ENCODE measurements at regions not wholly inside any gene's neighbourhood (a gene's known extent, or its start where the extent isn't known, plus 50 kb on each side); places are given as distances from the start of the nearest gene placed in this dataset.

- no peak for DNase-seq
Observed at GRCh38 chr5:115372146-115372545, 75.7 kb upstream of the CCDC112 start.

GRCh38 chr5:115369430-115370144 is 73.1 kb upstream of the CCDC112 start:
- DNase-seq = no peak

- DNase-seq = no peak
Observed at GRCh38 chr5:115366223-115366622, 69.8 kb upstream of the CCDC112 start.

GRCh38 chr5:115363879-115364278 is 67.4 kb upstream of the CCDC112 start:
- DNase-seq = no peak

GRCh38 chr5:115360046-115360685 is 63.7 kb upstream of the CCDC112 start:
- no peak for DNase-seq

- no peak for DNase-seq
Observed at GRCh38 chr5:115355767-115356381, 59.4 kb upstream of the CCDC112 start.

DNA sequence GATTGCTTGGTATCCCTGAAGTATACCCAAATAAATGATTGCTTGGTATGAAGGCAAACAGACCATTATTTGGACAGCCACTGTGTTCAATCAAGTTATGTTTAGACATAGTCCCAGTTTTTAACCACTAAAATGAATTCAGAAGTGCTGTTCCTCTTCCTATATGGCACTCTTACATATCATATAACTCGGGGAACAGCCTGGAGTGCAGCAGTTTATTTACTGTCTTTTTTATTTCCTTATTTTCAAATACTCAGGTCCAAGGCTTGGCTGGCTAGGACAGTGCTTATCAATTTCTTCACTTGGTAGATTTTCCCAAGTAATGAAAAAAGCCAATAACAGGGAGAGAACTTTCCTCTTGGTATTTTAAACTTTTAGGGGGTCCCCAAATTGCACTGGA is 58.6 kb upstream of the CCDC112 start:
- DNase-seq = no peak

- DNase-seq = no peak
Observed at GRCh38 chr5:115354246-115354645, 57.8 kb upstream of the CCDC112 start.

DNA sequence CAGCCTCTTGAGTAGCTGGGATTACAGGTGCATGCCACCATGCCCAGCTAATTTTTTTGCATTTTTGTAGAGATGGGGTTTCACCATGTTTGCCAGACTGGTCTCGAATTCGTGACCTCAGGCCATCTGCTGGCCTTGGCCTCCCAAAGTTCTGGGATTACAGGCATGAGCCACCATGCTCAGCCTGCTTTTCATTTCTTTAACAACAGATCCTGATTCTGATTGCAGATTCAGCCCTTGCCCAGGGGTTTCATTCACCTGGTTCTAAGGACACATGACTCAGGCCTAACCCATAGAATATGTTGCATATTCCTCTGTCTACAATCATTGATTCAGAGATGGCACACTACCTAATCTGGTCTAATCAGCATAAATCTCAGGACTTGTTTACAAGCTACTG is 56.1 kb upstream of the CCDC112 start:
- no peak for DNase-seq

DNA sequence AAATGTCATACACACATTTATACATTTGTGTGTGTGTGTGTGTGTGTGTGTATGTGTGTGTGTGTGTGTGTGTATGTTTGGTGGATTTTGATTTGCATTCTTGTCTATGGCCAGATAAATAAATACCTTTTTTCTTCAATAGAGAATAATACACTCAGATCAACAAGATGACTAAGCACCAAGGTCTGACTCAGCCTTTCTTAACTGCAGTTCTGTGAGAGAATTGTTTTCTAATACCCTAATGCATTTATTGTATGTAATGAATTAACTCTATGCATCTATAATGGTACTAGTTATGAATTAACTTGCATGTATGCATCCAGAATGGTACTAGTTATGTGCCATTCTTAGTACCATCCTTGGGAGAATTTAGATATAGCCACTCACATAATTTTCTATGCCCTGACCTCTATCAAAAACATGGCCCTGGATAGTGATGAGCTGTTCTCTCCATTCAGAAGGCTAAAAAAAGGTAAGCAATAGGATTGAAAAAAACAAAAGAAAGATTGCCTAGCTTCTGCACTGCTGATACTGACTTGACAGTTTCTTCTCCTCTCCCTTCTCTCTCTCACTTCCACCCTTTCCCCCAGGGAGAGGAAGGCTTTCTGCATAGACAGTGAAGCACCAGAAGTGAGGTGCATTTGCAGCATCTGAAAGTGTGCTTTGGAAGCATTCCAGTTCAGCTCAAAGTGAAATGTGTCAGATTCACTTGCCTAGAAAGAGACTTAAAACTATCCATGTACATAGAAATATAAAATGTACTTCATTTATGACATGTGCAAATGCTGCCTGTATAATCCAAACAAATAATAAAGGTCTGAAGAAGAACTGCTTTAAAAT is 55.1 kb upstream of the CCDC112 start:
- no peak for DNase-seq

DNA sequence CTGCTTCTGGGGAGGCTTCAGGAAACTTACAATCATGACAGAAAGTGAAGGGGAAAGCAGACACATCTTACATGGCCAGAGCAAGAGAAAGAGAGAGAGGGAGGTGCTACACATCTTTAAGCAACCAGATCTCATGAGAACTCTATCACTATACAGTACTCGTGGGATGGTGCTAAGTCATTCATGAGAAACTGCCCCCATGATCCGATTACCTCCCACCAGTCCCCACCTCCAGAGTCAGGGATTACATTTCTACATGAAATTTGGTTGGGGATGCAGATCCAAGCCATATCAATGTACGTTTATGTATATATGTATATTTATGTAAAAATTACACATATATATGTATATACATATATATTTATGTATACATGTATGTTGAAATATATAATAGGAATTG is 54.4 kb upstream of the CCDC112 start:
- DNase-seq = no peak

DNA sequence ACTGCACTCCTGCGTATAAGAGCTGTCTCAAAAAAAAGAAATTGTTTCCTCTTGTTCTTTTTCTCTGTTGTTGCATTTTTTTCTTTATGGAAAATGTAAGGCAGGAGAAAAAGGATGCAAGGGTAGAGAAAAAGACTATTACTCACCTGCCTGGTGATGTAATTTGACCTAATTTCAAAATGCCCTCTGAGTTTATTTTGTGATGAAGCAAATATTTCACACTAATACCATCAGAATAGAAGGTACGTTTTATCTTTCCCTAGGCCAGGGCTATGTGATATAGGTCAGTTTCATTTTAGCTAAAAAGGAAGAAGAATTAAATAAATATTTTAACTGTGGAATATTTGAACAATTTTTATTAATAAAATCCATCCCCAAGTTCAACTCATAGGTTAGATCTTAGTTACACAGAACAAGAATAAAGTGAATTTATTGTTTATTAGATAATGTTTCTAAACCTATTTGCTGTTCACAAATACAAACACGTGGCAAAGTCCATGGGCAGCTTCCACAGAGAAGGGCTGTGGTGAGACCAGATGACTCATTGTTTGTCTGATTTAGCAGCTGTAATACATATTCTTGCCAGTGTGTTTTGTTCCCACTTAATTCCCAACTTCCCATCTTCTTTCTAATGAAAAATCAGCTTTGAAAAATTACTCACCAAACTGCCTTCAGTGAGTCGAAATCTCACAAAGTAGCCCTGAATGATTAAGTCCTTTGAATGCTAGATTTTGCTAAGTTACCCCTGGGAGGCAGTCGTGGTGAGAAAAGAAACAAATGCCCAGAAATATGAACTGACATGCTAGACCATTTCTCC is 52.8 kb upstream of the CCDC112 start:
- no peak for DNase-seq

DNA sequence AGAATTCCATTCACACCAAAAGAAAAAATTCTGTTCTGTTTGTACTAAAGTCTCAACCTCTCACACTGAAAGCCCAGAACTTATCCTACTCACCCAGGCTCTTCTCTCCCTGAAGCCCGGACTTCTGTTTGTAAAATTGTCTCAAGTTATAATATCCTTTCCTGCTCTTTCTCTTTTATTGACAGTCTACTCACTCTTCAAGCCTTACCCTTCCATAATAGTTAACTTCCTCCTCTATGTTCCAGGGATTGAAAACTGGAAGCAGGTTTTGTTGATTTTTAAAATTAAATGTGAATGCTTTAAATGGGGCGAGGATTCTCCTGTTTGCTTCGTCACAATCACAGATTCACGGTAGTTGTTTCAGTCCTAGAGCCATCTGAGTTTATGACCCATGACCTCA is 51.7 kb upstream of the CCDC112 start:
- DNase-seq = no peak
